HG03039 (cell line): ENCODE measurements at regions not wholly inside any gene's neighbourhood (a gene's known extent, or its start where the extent isn't known, plus 50 kb on each side); places are given as distances from the start of the nearest gene placed in this dataset.

ENCODE experiments used
- ATAC-seq: cut with Tn5 transposase; IDR thresholded peaks from one replicate; pipeline ENCODE4 v1.9.1; 2021; ENCODE audit warnings: mild to moderate bottlenecking, moderate library complexity; ENCODE audit not compliant: unreplicated experiment

DNA sequence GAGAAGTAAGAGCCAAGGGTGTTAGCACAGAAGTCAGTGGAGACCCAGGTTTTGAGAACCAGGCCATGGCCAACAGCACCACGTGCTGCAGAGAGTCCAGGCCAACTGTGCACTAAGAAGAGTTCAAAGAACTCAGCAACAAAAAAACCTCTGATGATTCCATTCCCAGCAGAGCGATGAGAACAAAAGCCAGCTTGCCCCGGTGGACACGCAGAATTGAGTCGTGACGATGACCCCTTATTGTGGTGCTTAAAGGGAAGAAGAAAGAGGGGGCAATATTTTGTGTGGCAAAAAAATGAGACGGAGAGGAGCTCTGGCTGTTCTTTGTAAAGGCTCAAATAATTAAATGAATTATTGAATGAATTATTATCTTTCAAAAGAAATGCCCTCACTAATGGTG, 468.3 kb upstream of the AUTS2 start:
- ATAC-seq = no peak

DNA sequence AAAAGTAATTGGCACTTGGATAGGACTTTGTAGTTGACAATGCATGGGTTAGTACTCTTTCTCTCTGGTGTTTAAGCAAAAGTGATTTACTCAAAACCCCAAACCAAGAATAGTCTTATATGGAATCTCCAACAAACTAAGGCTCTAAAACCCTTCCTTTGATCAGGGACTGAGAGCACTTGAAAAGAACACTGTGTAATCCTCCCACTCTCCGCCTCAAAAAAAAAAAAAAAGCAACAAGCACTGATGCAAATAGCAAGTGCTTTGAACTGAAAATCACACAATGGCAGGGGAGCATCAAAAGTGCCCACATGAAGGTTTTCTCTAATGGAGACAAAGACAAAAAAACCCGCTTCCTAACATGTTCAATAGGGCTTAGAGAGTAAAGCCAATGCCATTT, 467.9 kb upstream of the AUTS2 start:
- no peak for ATAC-seq

DNA sequence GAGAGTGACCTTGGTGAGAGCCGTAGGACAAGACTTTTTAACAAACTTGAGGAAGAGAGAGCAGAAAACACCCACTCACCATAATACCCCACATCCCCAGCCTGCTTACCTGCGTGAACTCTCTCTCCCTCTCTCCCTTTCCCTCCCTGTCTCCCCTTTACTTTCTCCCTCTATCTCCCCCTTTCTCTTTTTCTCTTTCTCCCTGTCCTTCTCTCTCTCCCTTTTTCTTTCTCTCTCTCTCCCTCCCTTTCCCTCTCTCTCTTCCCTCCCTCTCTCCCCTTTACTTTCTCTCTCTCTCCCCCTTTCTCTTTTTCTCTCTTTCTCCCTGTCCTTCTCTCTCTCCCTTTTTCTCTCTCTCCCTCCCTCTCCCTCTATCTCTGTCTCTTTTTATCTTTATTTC, 464.0 kb upstream of the AUTS2 start:
- no peak for ATAC-seq

DNA sequence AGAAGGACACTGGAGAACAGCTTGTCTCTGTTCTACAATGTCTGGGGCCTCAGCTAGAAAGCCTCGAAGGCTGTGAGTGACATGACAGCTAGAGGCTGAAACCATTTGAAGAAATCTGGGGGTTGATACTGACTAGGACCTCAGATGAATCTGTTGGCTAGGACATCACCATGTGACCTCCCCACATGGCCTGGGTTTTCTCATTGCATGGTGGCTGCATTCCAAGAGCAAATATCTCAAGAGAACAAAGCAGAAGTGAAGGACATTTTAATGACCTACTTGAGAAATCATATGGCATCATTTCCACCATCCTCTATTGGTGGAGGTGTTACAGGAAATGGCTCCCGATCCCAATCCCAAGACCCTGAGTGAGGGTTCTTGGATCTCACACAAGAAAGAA, 450.6 kb upstream of the AUTS2 start:
- no peak for ATAC-seq

DNA sequence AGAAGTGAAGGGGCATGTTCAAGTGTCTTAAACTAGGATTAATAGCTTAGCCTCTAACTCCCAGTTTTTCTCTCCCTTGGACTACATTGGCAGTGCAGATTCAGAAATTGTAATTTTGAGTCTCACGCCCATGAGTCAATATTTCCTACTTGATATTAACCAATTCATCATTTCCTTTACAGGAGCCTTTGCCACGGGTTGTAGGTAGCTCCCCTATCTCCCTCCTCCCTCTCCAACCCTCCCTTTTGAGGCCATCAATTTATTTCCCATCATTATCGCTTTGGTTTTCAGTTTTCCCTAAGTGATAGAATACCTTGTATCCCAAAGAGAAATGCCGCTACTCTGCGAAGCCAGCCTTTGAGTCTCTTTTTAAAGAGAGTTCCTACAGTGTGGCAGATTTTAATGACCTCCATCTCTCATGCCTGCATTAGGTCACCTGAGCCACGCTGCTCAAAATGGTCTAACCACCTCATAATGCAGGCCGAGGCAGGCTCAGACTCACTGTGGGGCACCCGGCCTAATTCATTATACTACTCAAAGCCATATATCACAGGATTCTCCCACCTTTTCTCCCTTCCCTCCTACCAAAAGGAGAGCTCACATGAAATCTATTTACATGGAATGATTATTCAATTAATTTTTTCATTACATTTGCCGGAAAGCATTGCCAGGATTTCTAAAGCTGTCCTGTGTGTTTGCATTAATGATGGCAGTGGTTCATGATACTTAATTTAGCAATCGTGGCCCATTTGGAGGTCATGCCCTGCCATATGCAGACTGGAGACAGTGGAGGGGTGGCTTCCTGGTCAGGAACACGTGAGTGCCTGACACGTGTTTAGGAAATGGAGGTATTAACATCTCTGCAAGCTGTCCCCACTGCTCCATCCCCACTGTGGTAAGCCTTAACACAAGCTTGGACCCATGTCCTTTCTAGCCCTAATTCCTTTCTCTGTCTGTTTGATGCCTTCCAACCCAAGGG, 448.2 kb upstream of the AUTS2 start:
- ATAC-seq = no peak

DNA sequence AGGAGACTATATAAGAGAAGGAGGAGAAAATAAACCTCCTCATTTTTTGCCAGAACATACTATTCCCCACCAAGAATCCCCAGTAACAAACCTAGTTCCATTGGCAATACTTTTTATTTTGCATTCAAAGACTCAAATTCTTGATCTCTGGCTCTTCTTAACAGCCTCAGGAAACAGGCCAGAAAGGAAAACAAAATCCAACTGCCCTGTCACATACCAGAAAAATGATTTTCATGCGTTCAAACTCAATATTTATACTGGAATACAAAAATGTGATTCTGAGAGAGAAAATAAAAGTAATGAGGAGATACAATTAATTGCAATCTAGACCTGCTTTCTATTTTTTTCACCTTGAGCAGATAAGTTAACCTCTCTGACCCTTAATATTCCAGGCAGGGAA, 435.9 kb upstream of the AUTS2 start:
- ATAC-seq = no peak

DNA sequence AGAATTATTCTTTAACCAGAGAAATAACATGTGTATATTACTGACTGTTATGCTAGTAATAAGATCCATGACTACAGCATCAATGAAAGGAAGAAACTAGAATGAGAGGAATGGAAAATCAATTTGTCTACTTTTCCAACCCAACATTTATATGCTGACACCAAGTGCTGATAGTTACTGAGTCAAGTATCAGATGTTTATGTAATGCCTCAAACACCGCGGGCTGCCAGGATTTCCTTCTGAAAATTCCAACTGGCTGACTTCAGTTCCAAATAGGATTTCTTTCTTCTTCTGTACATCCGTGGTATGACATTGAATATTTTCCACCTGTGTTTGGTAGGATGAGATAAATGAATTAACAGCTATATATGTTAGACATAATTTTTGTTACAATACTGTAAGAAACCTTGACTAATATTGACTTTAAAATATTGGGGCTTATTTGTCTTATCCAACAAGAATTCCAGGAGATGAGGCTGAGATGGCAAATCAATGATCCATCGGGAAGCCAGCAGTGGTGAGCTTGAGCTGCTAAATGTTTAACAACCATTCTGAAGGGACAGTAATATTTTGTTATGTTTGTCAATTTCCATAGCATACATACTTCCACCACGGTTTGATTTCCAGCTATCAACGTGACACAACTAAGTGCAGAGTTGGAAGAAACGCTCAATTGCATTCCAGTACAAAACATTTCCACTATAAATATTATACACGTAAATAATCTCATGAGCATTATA, 435.2 kb upstream of the AUTS2 start:
- ATAC-seq = no peak

DNA sequence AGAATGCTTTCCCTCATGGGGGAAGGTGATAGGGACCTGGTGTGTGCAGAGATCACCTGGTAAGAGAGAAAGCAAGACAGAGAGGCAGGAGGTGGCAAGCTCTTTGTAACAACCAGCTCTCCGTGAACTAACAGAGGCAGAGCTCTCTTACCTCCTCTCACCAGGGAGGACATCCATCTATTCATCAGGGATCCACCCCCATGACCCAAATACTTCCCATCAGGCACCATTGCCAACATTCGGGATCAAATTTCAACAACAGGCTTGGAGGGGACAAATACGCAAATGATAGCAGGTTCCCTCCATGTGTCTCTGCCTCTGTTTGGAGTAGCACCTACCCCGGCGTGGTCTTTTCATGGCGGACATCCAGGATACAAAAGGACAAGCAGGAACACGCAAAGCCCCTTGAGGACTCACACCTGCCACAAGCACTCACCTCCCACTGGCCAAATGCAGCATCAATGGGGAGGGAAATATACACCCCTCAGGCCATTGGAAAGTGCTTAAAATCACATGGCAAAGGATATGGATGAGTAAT, 431.2 kb upstream of the AUTS2 start:
- ATAC-seq = no peak

DNA sequence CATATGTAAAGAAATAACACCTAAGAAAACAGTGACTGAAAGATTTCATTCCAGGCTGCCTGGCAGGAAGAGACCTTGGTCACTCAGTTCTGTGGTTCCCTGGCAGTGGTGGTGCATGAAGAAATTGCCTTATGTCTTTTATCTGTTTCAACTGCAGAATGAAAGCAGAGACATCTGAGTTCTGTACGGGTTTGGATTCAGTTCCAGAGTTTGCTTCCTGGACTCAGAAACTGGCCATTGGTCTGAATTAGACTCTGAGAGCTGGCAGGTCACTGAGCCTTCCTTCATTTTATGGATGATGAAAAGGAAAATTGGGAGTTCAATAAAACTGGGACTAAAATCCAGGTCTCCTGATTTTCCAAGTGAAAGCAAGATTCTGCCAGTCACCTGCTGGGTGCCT, 428.9 kb upstream of the AUTS2 start:
- no peak for ATAC-seq

DNA sequence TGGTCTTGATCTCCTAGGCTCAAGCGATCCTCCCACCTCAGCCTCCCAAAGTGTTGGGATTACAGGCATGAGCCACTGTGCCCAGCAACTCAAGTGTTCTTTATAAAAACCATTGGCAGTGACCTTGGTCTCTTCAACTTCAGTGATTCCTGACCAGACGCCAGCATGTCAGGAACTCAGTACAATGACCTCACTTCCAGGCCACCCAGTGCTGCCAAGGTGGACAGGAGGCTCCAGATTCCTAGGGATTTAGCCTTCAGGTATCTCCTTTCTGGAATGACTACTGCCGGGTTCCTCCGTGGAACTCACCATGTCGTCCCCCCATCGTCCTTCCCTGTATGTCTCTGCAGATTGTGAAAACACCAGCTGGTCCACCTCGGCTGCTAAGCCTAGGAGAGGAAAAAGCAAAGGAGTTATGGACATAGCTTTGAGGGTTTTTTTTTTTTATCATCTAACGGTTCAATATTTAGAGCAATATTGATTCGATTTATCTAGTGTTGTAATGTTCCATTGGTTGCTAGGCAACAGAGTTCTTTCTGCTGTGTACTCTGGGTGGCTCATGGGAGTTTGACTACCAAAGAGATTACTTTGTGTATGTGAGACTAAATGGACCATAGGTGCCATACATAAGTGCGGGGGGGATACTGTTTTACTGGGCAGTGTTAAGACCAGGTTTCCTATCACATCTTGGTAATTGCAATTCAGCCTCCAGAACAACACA, 425.8 kb upstream of the AUTS2 start:
- ATAC-seq = no peak

DNA sequence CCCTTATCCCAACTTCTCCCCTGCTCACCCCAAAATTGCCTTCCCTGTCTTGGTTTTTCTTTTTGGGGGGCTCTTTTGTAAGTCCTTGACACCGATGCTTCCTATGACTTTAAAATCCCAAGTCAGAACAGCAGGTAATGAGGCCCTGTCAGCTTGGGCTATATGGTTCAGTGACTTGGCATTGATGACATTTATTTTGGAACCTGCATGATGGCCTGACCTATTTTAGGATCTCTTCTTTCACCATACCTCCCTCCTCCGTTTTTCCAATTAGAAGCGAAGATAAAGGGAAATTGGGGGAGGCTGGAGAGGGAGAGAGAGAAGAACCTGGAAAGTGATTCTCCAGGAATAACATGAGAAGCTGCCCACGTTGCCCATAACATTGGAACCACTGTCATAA, 424.9 kb upstream of the AUTS2 start:
- ATAC-seq = no peak

DNA sequence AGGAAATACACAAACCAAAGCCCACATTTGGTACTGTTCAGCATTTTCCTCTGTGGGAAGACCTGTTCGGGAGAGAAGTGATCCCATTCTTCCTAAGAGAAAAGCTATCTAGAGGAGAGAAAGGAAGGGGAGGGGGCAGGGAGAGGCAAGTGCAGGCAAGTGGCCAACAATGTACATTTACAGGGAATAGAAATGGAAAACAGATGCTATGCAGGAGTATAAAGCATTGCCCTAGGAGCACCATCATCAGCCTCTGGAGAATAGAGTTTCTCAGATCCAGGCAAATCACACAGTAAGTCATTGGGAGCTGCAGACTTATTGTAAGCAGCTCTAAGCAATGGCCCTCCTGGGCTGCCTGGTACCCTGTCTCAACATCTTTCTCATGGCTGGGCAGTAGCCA, 424.4 kb upstream of the AUTS2 start:
- ATAC-seq = no peak

DNA sequence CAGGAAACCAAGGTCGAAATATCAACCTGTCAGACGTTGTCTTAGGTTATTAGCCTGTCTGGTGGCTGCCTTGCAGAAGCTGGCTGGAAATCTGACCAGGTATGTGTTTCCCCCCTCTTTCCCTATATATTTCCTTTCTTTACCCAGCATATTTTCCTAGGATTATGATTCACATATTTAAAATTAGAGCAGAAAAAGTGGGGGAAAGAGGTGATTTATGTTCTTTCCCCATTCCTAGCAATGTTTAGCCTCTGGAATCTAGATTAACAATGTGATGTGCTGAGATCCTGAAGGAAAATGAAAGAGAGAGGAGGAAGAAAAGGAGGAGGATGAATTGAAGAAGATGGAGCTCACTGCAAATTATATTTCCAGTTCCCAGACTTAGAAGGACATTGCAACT, 421.4 kb upstream of the AUTS2 start:
- ATAC-seq = no peak

DNA sequence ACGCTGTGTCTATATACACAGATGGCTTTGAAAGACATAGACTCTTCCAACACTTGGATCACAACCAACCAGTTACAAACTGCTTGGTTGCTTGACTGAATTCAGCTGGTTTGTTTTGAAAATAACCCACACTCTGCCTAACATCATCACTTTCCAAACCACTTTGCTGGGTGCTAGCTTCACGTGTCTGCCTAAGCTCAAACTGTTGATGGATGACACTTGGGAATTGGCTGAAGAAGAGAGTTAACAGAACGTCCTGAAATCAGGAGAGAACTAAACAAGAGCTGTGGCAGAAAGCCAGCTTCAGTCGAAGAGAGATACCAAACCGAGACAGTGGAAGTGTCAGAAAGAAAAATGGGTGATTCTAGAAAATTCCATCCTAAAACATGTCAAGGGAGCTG, 420.8 kb upstream of the AUTS2 start:
- ATAC-seq = no peak

DNA sequence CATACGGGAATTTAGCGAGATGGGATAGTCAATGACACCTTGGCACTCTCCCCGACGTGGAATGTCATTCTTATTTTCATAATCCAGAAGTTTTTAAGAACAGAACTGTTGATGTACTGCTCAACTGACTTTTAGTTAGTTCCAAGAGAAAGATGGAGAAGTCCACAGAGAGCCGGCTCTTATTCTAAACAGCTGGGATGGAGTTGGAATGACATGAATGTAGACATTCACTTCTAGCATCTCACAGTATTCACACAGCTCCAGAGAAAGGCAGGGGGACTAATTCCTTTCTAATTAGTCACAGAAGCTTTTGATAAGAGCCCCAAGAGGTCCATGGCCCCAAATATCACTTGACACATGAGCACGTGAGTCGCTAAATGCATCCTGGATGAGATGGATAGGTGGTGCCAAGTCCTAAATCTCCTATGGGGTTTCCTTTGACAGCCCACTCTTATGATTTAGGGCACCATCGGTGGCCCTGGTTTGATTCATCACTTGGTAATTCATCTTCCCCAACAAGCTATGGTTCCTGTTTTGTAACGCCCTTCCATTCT, 420.3 kb upstream of the AUTS2 start:
- no peak for ATAC-seq

DNA sequence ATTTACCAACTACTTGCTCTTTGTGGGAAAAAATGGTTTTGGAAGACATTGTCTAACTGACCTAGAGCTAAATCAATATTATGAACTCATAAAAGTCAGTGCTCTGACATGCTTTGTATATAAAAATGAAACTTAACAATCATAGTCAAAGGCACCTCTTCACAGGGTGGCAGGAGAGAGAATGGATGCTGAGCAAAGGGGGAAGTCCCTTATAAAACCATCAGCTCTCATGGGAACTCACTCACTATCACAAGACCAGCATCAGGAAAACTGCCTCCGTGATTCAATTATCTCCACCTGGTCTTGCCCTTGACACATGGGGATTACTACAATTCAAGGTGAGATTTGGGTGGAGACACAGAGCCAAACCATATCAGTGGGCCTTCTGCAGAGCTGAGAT, 417.6 kb upstream of the AUTS2 start:
- ATAC-seq = no peak

DNA sequence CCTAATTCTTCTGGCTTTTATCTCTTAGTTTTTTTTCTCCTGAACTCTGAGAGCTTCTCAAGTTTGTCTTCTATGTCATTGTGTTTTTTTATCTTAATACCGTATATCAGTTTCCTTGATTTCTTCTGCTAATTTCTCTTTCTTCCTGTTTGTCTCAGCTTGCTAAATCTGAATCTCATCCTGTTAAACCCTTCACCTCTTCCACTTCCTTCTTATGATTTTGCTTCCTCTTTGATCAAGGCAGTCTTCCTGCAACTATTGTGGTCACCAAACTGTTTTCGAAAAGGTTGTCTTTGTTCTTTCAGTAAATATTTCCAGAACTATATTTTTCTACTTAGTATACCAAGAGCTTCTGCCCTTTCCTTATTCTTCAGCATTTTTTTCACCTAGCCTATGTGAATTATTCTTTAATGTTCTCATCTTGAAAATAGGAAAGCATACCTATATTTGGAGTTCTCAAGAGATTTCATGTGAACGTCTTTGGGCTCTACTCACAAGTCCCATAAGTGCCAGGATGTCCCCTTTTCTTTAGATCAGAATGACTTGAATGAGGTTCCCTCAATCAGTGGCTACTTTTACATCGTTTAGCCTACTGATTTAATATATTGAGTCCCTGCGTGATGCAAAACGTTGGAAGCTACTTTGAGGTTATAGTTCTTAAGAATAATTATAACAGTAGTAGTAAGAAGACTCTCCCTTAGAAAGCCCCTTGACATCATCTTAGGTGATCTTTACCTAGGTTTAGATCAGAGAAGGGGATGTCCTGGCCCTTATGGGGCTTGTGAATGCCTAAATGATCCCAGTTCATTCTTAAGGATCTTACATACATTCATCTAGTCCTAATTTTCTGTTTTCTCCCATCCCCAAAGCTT, 415.4 kb upstream of the AUTS2 start:
- ATAC-seq = no peak

DNA sequence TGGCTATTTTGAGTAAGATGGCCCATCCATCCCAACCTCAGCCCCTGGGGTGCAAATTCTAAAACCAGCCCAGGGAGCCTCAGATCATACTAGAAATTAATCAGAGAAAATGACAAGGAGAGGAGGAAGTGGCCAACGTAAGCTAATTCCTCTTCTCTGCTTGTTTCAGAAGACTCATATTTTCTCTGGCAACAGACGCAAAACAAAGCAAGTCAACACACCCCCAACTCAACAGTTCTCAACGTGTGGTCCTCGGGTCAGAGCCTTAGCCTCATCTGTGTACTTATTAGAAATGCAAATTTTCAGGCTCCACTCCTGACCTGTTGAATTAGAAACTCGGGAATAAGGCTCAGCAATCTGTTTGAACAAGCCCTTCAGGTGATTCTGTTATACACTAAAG, 413.9 kb upstream of the AUTS2 start:
- no peak for ATAC-seq

DNA sequence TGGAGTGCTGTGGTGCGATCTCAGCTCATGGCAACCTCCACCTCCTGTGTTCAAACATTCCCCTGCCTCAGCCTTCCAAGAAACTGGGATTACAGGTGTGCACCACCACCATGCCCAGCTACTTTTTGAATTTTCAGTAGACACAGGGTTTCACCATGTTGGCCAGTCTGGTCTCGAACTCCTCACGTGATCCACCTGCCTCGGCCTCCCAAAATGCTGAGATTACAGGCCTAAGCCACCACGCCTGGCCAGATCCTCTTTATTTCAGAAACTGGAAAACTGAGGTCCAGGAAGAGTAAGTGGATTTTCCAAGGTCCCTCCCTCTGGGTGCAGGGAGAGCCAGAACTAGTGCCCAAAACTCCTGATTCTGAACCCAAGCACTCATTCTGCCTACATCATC, 413.1 kb upstream of the AUTS2 start:
- ATAC-seq = no peak

DNA sequence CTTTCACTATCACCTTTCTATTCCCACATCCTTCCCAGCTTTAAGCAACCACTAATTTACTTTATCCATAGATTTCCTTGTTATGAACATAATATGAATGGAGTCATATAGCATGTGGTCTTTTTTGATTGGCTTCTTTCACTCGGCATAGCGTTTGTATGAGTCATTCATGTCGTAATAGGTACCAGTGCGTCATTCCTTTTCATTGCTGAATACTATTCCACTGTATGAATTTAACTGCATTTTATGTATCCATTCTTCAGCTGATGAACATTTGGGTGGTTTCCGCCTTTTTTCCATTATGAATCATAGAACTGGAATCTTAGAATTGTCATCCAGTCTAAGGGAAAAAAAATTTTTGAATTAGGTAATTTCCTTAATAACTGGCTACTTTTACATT, 411.3 kb upstream of the AUTS2 start:
- no peak for ATAC-seq
